ENCODE measurements at regions not wholly inside any gene's neighbourhood (a gene's known extent, or its start where the extent isn't known, plus 50 kb on each side); places are given as distances from the start of the nearest gene placed in this dataset.

DNA sequence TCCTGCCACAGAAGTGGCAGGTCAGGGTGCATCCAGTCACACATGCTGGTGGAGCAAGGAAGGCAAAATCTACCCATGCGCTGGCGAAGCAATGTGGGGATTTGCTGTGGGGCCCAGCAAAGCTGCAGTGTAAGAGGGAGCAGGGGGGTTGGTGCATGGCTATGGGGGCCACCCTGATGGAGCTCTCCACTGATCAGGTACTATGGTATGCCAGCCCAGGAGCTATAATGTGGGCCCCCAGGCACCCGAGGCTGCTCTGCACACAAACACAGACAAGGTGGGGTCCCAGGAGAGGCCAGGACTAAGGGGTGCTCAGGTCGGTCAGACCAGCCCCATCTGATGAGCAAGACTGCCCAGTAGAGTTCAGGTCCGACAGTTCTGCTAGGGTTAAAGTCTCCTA is 213.5 kb downstream of the ZC3H11B start:
- no peak for DNase-seq (ENCODE audit: low spot score)

GRCh38 chr1:219398815-219399396 is 214.0 kb downstream of the ZC3H11B start:
- DNase-seq (ENCODE audit: low spot score): no peak

- no peak for DNase-seq (ENCODE audit: low spot score)
Observed at GRCh38 chr1:219397511-219397910, 215.4 kb downstream of the ZC3H11B start.

- DNase-seq (ENCODE audit: low spot score): no peak
Observed at GRCh38 chr1:219391297-219391696, 217.6 kb downstream of the LYPLAL1 start.

GRCh38 chr1:219387211-219387610 is 213.5 kb downstream of the LYPLAL1 start:
- no peak for DNase-seq (ENCODE audit: low spot score)

DNA sequence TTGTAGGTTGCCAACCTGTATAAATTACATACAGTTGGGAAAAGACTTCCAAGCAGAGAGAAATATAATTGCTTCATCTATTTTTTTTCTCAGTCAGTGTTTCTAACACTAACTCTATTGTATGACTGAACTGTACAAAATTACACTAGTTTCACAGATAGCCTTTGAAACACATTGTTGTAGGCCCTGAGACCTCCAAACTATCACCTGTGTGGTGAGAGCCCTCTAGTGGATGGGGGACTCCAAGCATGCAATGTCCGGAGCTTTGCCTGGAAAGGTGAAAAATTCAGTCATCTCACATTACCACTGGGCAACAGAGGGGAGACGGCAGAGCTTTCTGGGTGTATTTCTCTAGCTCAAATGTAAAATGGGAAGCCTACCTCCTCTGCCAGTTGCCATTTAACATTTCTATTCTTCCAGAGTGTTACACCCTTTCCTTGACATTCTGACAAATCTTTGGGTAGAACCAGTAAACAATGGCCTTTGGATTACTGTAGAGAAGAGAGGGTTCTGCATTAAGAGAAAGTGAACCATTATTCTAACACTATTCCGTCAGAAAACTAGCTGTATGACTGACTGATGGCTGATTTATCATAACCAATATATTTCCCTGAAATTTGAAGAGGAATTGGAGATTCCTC is 212.2 kb downstream of the LYPLAL1 start:
- peak; percentile 46 for DNase-seq (ENCODE audit: low spot score)

- DNase-seq (ENCODE audit: low spot score): no peak
Observed at GRCh38 chr1:219383281-219383680, 209.6 kb downstream of the LYPLAL1 start.

DNA sequence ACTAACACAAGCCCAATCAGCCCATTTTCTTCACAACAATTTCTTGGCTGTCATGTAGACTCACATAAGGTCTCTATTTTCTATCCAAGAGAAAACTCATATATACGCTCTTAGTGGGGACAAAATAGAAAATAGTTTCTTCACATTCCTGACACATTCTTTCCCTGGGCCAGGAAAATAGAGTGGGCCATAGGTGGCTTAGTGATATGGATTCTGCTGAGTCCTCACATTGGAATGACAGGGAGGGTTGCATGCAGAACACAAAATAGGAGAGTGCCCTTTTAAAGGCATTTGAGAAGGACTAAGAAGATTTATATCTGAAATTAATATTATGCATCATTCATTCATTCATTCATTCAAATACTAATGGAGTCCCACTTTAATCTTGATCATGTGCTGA is 207.7 kb downstream of the LYPLAL1 start:
- DNase-seq (ENCODE audit: low spot score): no peak

DNA sequence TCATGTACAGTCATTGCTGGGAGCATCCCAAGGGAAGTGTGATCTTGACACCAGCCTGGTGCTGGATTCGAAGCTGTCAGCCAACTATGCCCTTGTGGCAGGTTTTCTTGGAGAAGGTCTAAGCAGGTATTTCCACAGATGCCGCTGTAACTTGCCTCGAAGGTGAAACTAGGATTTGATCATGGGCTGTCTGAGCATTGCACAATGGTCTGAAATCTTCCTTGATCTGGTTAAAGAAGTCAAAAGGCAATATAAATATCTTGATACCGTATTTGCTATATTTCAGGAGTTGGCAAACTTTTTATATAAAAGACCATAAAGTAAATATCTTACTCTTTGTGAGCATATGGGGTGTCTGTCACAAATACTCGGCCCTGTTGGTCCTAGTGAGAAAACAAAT is 206.8 kb downstream of the LYPLAL1 start:
- DNase-seq (ENCODE audit: low spot score): no peak

DNA sequence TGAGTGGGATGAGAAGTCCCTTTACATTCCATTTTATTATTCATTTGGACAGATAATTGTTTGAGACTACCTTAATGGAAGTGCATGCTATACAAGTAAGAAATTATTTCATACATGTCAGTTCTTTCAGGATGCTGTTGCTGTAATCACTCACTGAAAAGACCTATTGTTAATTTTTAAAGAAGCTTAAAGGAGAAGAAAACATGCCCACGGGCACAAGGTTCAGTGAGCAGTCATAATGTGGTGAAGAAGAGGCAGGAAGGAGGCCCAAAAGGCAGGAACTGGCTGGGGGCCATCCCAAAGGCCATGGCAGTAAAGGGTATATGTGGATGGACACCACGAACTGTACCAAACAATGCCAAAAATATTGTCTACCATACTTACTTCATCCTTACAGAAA is 206.0 kb downstream of the LYPLAL1 start:
- DNase-seq (ENCODE audit: low spot score): no peak

DNA sequence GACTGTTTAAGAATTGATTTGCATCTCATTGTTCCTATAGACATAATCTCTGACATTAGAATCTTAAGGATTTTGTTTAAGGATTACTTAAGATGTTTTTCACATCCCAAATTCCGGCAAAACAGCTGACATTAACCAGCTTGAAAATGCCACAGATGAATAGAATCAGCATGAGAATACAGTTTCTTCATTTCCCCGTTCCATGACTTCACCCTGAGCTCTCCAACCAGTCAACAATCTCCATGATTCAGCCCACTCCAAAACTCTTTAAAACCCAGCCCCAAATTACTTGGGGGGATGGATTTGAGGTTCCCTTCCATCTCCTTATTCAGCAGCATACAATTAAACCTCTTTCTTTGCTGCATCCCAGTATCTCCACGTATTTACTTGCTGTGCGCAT is 201.0 kb downstream of the LYPLAL1 start:
- DNase-seq (ENCODE audit: low spot score): no peak

- no peak for DNase-seq (ENCODE audit: low spot score)
Observed at GRCh38 chr1:219374046-219374566, 200.4 kb downstream of the LYPLAL1 start.

GRCh38 chr1:219373616-219373935 is 199.9 kb downstream of the LYPLAL1 start:
- DNase-seq (ENCODE audit: low spot score): no peak

GRCh38 chr1:219372916-219373615 is 199.4 kb downstream of the LYPLAL1 start:
- no peak for DNase-seq (ENCODE audit: low spot score)

GRCh38 chr1:219371471-219371870 is 197.8 kb downstream of the LYPLAL1 start:
- no peak for DNase-seq (ENCODE audit: low spot score)

GRCh38 chr1:219367496-219367895 is 193.8 kb downstream of the LYPLAL1 start:
- no peak for DNase-seq (ENCODE audit: low spot score)

- DNase-seq (ENCODE audit: low spot score): no peak
Observed at GRCh38 chr1:219365451-219365850, 191.8 kb downstream of the LYPLAL1 start.

DNA sequence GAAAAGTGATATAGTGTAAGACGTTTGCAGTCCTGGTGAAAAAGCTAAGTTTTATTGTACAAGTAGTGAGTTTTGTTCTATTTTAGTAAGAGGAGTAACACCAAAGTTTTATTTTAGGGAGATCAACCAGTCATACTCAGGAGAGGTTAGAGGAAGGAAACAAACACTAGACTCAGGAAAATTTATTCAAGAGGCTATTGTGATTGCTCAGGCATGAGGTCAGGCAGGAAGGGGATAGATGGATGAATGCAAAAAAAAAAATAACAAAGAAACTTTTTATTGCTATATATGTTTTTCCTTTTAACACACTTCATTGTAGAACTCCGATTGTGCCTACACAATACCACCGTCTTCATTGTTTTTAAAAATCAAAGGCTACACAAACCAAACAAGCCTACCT is 189.0 kb downstream of the LYPLAL1 start:
- no peak for DNase-seq (ENCODE audit: low spot score)

GRCh38 chr1:219359126-219359525 is 185.4 kb downstream of the LYPLAL1 start:
- DNase-seq (ENCODE audit: low spot score): no peak

GRCh38 chr1:219358080-219358479 is 184.4 kb downstream of the LYPLAL1 start:
- DNase-seq (ENCODE audit: low spot score): no peak

DNA sequence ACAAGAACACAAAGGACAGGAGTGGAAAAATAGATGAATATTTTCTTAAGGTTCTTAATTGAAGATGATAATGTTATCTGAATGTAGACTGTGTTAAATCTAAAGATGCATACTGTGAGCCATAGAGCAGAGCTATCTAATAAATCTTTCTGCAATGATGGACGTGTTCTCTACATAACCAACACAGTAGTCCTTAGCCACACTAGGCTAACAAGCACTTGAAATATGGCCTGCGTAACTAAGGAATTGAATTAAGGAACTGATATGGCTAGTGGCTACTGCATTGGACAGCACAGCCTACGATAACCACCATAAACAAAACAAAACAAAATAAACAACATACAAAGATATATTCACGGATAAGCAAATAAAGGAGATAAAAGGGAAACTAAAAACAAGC is 181.3 kb downstream of the LYPLAL1 start:
- DNase-seq (ENCODE audit: low spot score): no peak

DNA sequence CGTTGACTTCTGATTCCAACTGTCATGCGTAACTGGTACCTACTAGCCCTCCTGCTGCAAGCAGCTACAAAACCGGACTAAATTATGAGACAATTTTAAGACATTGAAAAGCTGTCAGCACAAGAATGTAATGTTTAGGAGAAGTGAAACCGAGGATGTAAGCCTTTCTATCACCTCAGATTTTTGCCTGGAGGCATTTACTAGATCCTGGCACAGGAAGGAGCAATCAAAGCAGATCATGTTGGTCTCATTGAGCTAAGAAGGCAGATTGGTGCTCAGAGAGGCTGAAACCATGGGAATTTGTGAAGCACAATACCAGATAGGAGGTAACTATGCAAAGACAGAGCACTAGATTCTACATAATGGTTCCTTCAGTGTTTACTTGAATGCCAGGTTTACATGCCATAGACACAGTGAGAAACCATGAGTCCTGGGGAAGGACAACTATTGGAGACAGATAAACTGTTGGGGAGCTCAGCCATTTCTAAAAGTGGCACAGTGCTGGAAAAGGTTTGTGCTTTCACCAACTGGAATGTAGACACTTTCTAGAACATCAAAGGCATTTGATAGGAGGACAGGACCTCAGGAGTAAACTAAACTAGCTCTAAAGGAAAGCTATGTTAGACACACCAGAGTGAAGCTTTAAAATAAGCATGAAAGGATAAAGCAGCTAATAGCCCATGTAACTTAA is 179.4 kb downstream of the LYPLAL1 start:
- no peak for DNase-seq (ENCODE audit: low spot score)

Measured in pons (tissue), 1 donor.